ENCODE measurements at regions not wholly inside any gene's neighbourhood (a gene's known extent, or its start where the extent isn't known, plus 50 kb on each side); places are given as distances from the start of the nearest gene placed in this dataset.

DNA sequence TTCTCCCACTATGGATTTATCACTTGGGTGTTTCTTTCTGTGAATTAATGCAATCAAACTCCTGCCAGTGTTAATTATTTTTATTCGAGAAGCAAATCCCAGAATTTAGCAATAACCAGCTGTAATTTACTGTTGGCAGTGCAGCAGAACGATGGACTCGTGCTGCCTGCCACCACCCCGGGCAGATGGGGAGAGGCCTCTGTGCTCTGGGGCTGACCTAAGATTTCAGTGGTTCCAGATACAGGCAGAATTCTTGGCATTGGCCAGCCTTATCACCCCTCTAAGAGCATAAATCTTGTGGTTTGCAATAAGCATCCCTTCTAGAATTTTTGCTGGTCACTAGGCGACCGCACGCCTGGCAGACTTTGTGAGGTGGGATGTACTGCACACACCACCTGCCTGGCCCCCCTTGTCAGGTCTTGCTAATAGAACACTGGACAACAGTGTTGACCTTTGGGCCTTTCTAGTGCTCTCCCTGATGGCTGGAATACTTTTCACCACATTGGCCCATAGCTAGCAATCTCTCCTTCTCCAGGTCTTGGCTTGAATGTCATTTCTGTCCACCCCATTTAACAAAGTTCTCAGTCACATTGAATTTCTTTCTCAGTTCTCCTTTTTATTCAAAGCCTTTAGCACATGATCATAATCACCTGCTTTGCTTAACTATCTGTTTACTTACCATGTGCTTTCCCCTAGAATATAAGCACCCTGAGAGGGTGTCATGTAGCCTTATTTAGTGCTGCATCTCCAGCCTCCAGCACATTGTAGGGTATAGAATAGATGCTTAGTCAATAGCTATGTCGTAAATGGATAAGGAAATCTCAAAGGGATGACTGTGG is 122.1 kb upstream of the DYNLRB2 start:
- TF ChIP-seq CSDC2 (CRISPR knock-in tag; IDR thresholded peaks at IDR 0.05), result no peak
- TF ChIP-seq ZFP30 (CRISPR knock-in tag; IDR thresholded peaks at IDR 0.05), result no peak
- TF ChIP-seq PPARA (CRISPR knock-in tag; IDR thresholded peaks at IDR 0.05; ENCODE audit: borderline replicate concordance), result no peak
- TF ChIP-seq, protein P1, sequence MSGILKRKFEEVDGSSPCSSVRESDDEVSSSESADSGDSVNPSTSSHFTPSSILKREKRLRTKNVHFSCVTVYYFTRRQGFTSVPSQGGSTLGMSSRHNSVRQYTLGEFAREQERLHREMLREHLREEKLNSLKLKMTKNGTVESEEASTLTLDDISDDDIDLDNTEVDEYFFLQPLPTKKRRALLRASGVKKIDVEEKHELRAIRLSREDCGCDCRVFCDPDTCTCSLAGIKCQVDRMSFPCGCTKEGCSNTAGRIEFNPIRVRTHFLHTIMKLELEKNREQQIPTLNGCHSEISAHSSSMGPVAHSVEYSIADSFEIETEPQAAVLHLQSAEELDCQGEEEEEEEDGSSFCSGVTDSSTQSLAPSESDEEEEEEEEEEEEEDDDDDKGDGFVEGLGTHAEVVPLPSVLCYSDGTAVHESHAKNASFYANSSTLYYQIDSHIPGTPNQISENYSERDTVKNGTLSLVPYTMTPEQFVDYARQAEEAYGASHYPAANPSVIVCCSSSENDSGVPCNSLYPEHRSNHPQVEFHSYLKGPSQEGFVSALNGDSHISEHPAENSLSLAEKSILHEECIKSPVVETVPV (CRISPR knock-in tag; IDR thresholded peaks at IDR 0.05), result no peak
